ENCODE measurements at regions not wholly inside any gene's neighbourhood (a gene's known extent, or its start where the extent isn't known, plus 50 kb on each side); places are given as distances from the start of the nearest gene placed in this dataset.

GRCh38 chr16:8464979-8465378, 125.3 kb downstream of the TMEM114 start:
- TF ChIP-seq, protein P1, sequence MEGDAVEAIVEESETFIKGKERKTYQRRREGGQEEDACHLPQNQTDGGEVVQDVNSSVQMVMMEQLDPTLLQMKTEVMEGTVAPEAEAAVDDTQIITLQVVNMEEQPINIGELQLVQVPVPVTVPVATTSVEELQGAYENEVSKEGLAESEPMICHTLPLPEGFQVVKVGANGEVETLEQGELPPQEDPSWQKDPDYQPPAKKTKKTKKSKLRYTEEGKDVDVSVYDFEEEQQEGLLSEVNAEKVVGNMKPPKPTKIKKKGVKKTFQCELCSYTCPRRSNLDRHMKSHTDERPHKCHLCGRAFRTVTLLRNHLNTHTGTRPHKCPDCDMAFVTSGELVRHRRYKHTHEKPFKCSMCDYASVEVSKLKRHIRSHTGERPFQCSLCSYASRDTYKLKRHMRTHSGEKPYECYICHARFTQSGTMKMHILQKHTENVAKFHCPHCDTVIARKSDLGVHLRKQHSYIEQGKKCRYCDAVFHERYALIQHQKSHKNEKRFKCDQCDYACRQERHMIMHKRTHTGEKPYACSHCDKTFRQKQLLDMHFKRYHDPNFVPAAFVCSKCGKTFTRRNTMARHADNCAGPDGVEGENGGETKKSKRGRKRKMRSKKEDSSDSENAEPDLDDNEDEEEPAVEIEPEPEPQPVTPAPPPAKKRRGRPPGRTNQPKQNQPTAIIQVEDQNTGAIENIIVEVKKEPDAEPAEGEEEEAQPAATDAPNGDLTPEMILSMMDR (tag by site-specific recombination; IDR thresholded peaks at IDR 0.05): no peak
- no peak for TF ChIP-seq ZNF416 (tag by site-specific recombination; IDR thresholded peaks at IDR 0.05)
